NB4 (cell line): ENCODE measurements at regions not wholly inside any gene's neighbourhood (a gene's known extent, or its start where the extent isn't known, plus 50 kb on each side); places are given as distances from the start of the nearest gene placed in this dataset.

Source experiments
- CTCF ChIP-seq: IDR thresholded peaks from one replicate; pipeline ENCODE4 v1.5.1; 2012; ENCODE audit warnings: low read depth, low read length
- MAX ChIP-seq: IDR thresholded peaks from 2 replicates; pipeline ENCODE4 v1.6.1; 2011; ENCODE audit warnings: low read depth, low read length
- POLR2A ChIP-seq: IDR thresholded peaks from 2 replicates; pipeline ENCODE4 v1.6.1; 2011; ENCODE audit warnings: mild to moderate bottlenecking; ENCODE audit not compliant: insufficient read length; ENCODE audit errors: extremely low read depth

GRCh38 chr10:110413903-110414547 is 83.7 kb upstream of the DUSP5 start:
- TF ChIP-seq CTCF: no peak
- peak; percentile 65; the same call in 1 of the 2 replicates for TF ChIP-seq MAX
- TF ChIP-seq POLR2A: no peak
